IPS DF 4.7 (cell line): ENCODE measurements at regions not wholly inside any gene's neighbourhood (a gene's known extent, or its start where the extent isn't known, plus 50 kb on each side); places are given as distances from the start of the nearest gene placed in this dataset.

ENCODE experiments used
- DNase-seq: peaks from one replicate; pipeline ENCODE4 v3.0.0-alpha.2; 2013; ENCODE audit warnings: low spot score; ENCODE audit errors: extremely low read depth

- no peak for DNase-seq
Measured at GRCh38 chr11:116420030-116420429, 352.8 kb downstream of the BUD13 start.

- DNase-seq, result no peak
Measured at GRCh38 chr11:116418388-116419041, 354.3 kb downstream of the BUD13 start.

DNA sequence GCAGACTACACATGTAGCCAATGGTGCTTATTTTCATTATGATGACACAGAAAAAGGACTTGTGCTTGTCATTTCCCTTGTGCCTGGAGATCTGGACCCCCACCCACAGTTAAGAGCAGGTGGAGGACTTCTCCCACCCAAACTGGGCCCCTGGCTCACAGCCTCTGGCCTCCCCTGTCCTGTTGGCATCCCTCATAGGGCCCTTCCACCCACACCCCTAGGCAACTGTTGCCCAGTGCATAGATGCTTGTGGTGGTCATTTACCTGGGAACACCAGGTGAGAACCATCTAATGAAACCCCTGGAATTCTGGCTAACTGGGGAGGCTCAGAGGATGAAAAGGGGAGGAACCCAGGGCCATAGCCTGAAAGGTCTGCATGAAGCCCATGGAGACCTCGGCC is 355.9 kb downstream of the BUD13 start:
- DNase-seq, result no peak

GRCh38 chr11:116415095-116415494 is 357.7 kb downstream of the BUD13 start:
- no peak for DNase-seq

DNA sequence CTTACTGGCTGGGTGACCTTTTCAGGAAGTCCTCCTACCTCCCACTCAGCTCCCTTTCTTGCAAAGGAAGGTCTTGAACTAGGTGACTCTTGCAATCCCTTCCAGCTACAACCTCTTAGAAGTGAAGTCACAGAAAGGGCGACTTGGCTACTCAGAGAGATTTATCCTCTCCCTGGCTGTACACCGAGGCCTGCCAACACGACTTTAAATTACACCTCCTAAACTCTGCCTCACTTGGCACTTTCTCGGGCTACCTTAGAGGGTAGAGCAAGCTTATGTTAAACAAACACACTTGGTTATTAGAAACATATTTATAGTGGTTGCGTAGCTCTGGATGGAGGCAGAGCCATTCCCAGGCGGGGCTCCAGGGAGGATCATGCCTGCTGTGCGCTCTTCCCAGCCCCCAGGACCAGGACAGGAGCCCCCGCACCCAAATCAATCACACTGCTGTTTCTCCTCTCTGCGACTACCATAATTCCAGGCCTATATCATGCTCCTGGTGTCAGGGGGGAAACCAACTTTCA is 358.4 kb downstream of the BUD13 start:
- no peak for DNase-seq

DNA sequence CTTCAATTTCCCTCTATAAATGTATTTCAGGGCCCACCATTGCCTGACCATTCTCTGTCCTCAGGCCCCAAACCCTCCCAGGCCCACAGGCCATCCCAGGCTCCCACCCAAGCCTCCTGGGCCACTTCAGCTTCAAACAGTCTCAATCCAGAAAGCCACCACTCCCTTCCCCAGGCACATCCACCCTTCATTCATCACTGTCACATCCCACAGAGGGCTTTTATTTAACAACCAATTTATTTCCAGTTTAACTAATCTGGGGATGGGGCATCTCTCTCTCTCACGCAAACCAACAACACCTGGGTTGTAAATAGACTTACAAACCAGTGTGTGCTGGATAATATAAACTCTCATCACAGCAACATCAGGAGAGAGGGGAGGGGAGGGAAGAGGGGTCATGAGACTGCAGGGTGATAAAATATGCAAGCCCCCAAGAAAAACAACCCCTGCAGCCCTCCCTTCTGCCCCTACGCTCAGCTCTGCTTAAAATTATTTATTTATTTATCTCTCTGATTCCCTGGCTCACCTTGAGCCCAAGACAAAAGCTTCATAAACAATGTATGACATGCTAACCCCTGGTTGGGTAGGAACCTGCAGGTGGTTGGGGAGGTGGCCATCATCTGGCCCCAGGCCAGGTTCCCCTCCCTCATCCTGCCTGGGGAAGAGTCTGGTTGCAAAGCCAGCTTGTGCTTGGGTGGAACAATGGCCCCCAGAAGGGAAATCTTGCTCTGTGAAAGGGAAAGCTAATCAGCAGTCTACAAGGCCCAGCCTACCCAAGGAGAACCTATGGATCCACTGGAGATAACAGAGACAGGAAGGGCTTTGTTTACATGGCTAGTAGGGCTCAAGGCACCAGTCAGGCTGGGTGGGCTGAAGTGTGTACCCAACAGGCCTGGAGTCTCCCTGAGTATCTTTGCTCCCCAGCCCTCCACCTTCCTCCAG is 359.2 kb downstream of the BUD13 start:
- DNase-seq, result no peak

- DNase-seq, result no peak
Measured at GRCh38 chr11:116412118-116412889, 360.5 kb downstream of the BUD13 start.

DNA sequence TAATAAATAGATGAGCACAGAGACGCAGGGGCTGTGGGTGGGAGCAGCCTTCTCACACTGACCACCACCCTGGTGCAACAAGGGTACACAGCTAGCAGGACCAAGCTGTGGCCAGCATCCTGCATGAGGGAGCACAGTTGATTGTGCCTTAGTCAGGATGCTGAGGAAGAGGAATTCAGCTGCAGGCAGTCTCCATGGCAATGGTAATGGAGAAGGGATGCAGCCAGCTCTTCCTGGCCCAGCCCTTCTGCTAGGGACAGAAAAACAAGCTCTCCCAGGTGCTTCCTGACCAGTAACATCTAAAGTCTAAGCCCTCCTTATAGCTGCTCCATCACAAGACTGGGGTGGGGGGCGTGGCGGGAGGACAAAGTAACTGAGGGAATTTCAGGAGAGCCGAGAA is 363.5 kb downstream of the BUD13 start:
- no peak for DNase-seq

- DNase-seq, result no peak
Measured at GRCh38 chr11:116406042-116406441, 366.7 kb downstream of the BUD13 start.

GRCh38 chr11:116404462-116404798 is 368.4 kb downstream of the BUD13 start:
- no peak for DNase-seq

DNA sequence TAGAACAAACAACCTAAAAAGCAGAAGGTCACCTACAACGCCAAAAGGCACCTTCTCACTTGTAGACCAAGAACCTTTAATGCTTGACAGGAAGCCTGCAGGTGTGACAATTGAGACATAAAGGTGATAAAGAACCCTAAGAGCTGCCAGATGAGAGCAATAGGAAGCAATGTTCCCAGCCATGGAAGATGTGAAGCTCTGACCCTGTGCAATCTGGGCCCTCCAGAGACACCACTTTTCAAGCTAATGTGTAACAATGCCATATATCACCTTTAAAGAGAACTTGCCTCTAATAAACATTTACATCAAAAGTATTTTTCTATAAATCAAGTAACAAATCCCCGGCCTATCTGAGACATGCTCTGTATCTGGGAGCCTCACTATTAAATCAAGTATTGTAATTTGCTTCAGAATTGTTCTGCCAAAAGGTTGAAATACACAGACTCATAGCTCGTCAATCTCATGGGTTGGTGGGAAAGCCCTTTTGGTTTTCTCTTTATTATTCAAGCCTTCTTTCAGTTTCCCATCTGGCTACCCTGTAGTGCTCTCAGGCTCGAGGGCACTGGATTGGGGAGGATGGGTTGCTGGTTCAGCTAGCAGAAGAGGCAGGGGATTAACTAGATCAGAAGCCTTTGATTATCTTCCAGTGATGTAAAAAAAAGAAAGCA is 368.9 kb downstream of the BUD13 start:
- no peak for DNase-seq

DNA sequence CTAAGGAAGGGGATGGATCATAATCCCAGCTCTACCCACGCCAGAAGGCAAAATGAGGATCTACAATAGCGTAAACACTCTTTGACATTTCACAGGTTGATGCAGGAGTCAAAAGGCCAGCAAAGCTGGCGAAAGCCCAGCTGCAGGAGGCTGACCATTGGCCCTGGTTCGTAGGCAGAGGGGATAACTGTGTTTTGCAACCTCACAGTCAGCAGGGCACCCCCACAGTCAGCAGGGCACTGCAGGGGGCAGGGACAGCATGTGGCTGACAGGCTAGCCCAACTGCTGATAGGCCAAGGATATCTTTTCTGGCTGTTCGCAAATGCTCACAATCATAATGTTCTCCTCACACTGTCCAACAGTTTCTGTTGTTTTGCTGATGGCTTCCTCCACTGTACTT is 372.7 kb downstream of the BUD13 start:
- DNase-seq, result no peak

DNA sequence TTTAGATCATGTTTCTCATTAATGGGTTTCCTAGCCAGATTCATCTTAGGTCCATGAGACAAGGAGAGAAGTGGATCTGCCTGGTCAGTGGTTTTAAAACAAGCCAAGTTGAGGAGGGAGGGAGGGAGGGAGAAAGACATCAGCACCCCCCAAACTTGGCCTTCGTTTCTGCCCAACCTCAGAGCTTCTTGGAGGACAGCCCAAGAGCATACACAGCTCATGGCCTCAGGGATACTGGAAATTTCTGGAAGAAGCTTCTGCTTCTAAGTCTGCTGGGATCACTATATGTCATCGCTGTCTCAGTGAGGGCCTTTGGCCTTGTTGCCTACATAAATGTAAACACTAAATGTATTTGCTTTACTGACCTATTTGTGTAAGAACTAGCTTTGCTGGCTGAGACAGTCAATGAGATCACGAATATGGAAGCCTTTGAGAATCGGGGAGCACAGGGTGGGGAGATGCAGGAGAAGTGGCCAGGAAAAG is 375.1 kb downstream of the BUD13 start:
- DNase-seq, result no peak

- DNase-seq, result no peak
Measured at GRCh38 chr11:116396331-116396730, 376.5 kb downstream of the BUD13 start.

GRCh38 chr11:116394022-116394421 is 378.8 kb downstream of the BUD13 start:
- no peak for DNase-seq

DNA sequence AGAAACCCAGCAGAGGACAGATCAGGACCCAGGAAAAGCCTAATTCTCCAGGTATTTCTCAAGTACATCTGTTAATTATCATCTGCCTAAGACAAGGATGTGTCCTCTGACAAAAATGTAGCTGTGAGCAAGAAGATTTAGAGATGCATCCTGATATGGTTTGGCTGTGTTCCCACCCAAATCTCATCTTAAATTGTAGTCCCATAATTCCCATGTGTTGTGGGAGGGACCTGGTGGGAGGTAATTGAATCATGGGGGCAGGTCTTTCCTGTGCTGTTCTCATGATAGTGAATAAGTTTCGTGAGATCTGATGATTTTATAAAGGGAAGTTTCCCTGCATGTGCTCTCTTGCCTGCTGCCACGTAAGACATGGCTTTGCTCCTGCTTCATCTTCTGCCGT is 381.8 kb downstream of the BUD13 start:
- no peak for DNase-seq

DNA sequence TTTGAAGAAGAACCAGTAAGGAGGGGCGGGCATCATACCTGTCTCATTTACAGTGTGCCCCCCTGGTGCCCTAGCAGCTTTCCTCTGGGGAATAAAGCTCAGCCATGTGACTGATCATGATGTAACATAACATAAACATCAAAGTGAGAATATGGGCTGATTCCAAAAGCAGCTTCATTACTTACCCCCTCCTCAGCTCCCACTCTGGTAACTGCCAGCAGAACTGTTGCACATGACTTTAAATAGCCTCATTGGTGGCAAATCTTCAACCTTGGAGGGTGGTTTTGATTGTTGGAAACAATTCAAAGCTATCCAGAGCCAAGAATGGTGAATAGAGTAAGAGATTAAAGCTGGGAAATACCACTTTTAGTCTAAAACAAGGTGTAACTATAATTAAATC is 384.6 kb downstream of the BUD13 start:
- no peak for DNase-seq

DNA sequence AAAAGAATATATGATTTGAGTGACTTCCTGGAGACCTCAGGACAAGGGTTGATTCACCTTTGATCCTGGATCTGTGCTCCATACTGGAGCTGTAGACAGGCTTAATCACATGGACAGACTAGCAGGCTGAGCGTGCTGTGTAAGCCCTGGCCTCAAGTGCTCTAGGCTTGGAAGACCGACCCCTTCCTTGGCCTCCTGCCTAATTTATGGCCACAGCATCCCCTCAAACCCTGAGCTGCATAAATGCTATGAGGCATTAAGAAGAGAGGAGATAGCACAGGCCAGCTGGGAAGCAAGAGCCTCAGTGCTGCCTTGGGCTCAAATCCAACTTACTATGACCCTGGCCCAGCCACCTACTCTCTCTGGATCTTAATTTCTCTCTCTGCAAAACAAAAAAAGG is 385.1 kb downstream of the BUD13 start:
- DNase-seq, result no peak

DNA sequence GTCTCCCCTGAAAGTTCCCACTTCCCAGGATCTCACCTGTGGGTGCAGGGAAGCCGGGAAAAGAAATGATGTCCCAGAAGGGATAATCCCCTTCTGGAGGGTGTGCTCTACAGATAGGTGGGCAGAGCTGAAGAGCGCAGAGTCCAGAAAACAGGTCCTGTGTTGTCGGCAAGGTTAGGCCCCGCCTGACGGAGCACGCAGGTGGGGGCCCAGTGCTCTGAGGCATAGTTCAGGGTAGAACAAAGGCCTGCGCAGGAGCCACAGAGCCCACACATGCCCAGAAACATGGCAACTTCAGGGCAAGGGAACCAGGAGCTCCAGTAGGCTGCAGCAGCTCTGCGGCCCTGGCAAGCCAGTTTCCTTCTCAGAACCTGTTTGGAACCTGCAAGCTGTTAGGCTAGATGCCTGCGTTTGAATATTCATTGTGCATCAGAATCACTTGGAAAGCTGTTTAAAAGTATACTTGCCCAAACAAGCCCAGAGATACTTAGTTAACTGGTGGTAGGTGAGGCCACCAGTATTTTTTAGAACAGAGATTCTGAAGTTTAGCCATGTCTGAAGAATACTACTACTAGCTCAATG is 386.6 kb downstream of the BUD13 start:
- no peak for DNase-seq

DNA sequence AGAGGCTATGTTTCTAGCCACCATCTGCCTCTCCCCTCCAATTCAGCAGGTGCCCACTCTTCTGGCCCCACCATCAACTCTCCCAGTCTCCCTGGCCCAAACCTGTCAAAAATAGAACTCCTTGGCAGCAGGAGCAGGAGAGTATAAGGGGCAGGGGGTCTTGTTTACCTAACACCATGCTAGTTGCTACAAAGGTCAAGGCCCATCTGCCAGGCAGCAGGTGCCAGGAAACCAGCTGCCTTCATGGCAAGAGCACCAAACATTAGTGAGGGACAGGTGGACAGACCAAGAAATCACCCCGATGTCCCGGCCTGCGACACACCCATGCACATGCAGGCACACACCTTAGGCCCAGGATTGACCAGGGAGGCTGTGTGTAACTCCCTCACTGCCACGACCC is 387.9 kb downstream of the BUD13 start:
- DNase-seq, result no peak

- no peak for DNase-seq
Measured at GRCh38 chr11:116384407-116384806, 388.4 kb downstream of the BUD13 start.
